GM06990 (cell line): ENCODE measurements at regions not wholly inside any gene's neighbourhood (a gene's known extent, or its start where the extent isn't known, plus 50 kb on each side); places are given as distances from the start of the nearest gene placed in this dataset.
"Not testable (repeated sequence)": the region's sequence is repeated elsewhere in the genome, so short reads cannot be mapped to it uniquely, and the experiment has no call there.

Experiments
- DNase-seq: peaks from one replicate; pipeline ENCODE4 v3.0.0-alpha.2; 2011; ENCODE audit not compliant: insufficient read length; ENCODE audit errors: extremely low read depth
- H3K27me3 ChIP-seq: replicated peaks from 2 replicates; pipeline ENCODE4 v1.6.0; 2011; ENCODE audit warnings: low read length; ENCODE audit not compliant: control insufficient read depth, insufficient read depth
- H3K36me3 ChIP-seq: 2 replicates; pipeline ENCODE4 v1.5.1; 2011; ENCODE audit warnings: low read length; ENCODE audit not compliant: control insufficient read depth, insufficient read depth
- H3K4me3 ChIP-seq: replicated peaks from 2 replicates; pipeline ENCODE4 v1.5.1; 2011; ENCODE audit warnings: low read depth, mild to moderate bottlenecking, control low read depth, low read length
- CTCF ChIP-seq: IDR thresholded peaks from 2 replicates; pipeline ENCODE4 v1.5.1; 2011; ENCODE audit warnings: low read length, control low read depth, mild to moderate bottlenecking, inconsistent platforms; ENCODE audit not compliant: insufficient read depth, poor library complexity, severe bottlenecking

- no peak for DNase-seq
- Histone ChIP-seq H3K4me3 (no peak overlapping the region), H3K36me3 (no peaks in the 10 kb centered on the region), H3K27me3 (no peaks in the 10 kb centered on the region; the same call in 1 of the 2 replicates)
- TF ChIP-seq CTCF = no peak
Observed at GRCh38 chr22:23380230-23380573, 199.9 kb downstream of the IGLL1 start.

- not testable (repeated sequence) for H3K27me3 ChIP-seq, H3K36me3 ChIP-seq, H3K4me3 ChIP-seq, DNase-seq
Observed at GRCh38 chr22:23379540-23380229, 199.4 kb downstream of the BCR start.

- no peak for DNase-seq
- Histone ChIP-seq H3K4me3 (no peak overlapping the region), H3K27me3 (no peaks in the 10 kb centered on the region; the same call in 1 of the 2 replicates), H3K36me3 (no peaks in the 10 kb centered on the region)
- no peak for TF ChIP-seq CTCF
Observed at GRCh38 chr22:23377767-23378166, 197.5 kb downstream of the BCR start.

GRCh38 chr22:23376256-23376655, 195.9 kb downstream of the BCR start:
- Histone ChIP-seq H3K27me3 (no peaks in the 10 kb centered on the region; the same call in 1 of the 2 replicates), H3K4me3 (no peak overlapping the region), H3K36me3 (no peaks in the 10 kb centered on the region)
- DNase-seq = no peak
- peak; percentile 80 for TF ChIP-seq CTCF

GRCh38 chr22:23375031-23375827, 194.9 kb downstream of the BCR start:
- DNase-seq = no peak
- Histone ChIP-seq H3K36me3 (no peaks in the 10 kb centered on the region), H3K4me3 (no peak overlapping the region), H3K27me3 (no peaks in the 10 kb centered on the region; the same call in 1 of the 2 replicates)
- no peak for TF ChIP-seq CTCF

- TF ChIP-seq CTCF = no peak
- DNase-seq = no peak
- H3K4me3 ChIP-seq = no peak overlapping the region
- no peaks in the 10 kb centered on the region; the same call in 1 of the 2 replicates for H3K27me3 ChIP-seq
- H3K36me3 ChIP-seq = no peaks in the 10 kb centered on the region
Observed at GRCh38 chr22:23373601-23374000, 193.3 kb downstream of the BCR start.
